ENCODE measurements at regions not wholly inside any gene's neighbourhood (a gene's known extent, or its start where the extent isn't known, plus 50 kb on each side); places are given as distances from the start of the nearest gene placed in this dataset.

- no peaks in the 10 kb centered on the region for H3K27me3 ChIP-seq (ENCODE audit: low read length)
- no peaks in the 10 kb centered on the region for H4K20me1 ChIP-seq (ENCODE audit: low read length)
- peak overlapping the region; percentile 71 for H3K27ac ChIP-seq (ENCODE audit: low read length)
- peak overlapping the region; percentile 52 for H3K4me2 ChIP-seq (ENCODE audit: low read length)
- DNase-seq (peak; percentile 64), ATAC-seq (peak; percentile 59)
- H3K36me3 ChIP-seq (ENCODE audit: low read depth, low read length), result no peaks in the 10 kb centered on the region
- intact Hi-C loops (cut with micrococcal nuclease), result loop anchor here (1.0 to 10.0 kb wide), 3 partner anchors 132 to 200 kb away; no protein-coding TSS in a partner anchor
- POLR2A ChIA-PET (ENCODE audit: unreplicated experiment), result no interaction called here
- H3K9me3 ChIP-seq (ENCODE audit: low read length), result no peaks in the 10 kb centered on the region
- no peak overlapping the region for H3K9ac ChIP-seq (ENCODE audit: low read length)
- H3K4me1 ChIP-seq (ENCODE audit: insufficient read depth, low read length), result peaks cover 52% of the 10 kb centered on the region
- CTCF ChIA-PET, result no interaction called here
- H3K9me2 ChIP-seq (replicated peaks; ENCODE audit: low read length), result no peaks in the 10 kb centered on the region
- no peak overlapping the region for H3K4me3 ChIP-seq (ENCODE audit: low read length)
- no peaks in the 10 kb centered on the region for H3K79me2 ChIP-seq (ENCODE audit: low read length)
- no peak overlapping the region for H2AFZ ChIP-seq (ENCODE audit: low read length)
- BruUV-seq (replicated peaks), result no TSS peak
- no peak for TF ChIP-seq EZH2phosphoT487 (IDR thresholded peaks at IDR 0.05; ENCODE audit: borderline replicate concordance, low read length)
- TF ChIP-seq EZH2 (IDR thresholded peaks at IDR 0.05; ENCODE audit: low read length, unreplicated experiment), result no peak
- no peak for TF ChIP-seq CTCF (conservative IDR thresholded peaks at IDR 0.05; ENCODE audit: low read depth, low read length)
- peaks cover 4% of the 10 kb centered on the region for H3F3A ChIP-seq (ENCODE audit: low read length, unreplicated experiment)
These were observed 450.6 kb upstream of the SORCS1 start for GRCh38 chr10:107614939-107615685.

- Histone ChIP-seq H3K9me2 (replicated peaks; ENCODE audit: low read length) (no peaks in the 10 kb centered on the region), H3K9ac (ENCODE audit: low read length) (no peak overlapping the region), H3K4me3 (ENCODE audit: low read length) (no peak overlapping the region), H4K20me1 (ENCODE audit: low read length) (no peaks in the 10 kb centered on the region), H3K27ac (ENCODE audit: low read length) (peak overlapping the region; percentile 71), H3K4me2 (ENCODE audit: low read length) (peak overlapping the region; percentile 62), H2AFZ (ENCODE audit: low read length) (no peak overlapping the region), H3K27me3 (ENCODE audit: low read length) (no peaks in the 10 kb centered on the region), H3F3A (ENCODE audit: low read length, unreplicated experiment) (peaks cover 4% of the 10 kb centered on the region), H3K9me3 (ENCODE audit: low read length) (no peaks in the 10 kb centered on the region), H3K79me2 (ENCODE audit: low read length) (no peaks in the 10 kb centered on the region), H3K36me3 (ENCODE audit: low read depth, low read length) (no peaks in the 10 kb centered on the region), H3K4me1 (ENCODE audit: insufficient read depth, low read length) (peaks cover 38% of the 10 kb centered on the region)
- ChIA-PET CTCF (no interaction called here), POLR2A (ENCODE audit: unreplicated experiment) (no interaction called here)
- peak; percentile 87 for DNase-seq
- TF ChIP-seq CTCF (conservative IDR thresholded peaks at IDR 0.05; ENCODE audit: low read depth, low read length) (no peak), EZH2phosphoT487 (IDR thresholded peaks at IDR 0.05; ENCODE audit: borderline replicate concordance, low read length) (no peak), EZH2 (IDR thresholded peaks at IDR 0.05; ENCODE audit: low read length, unreplicated experiment) (no peak)
- no TSS peak for BruUV-seq (replicated peaks)
- intact Hi-C loops (cut with micrococcal nuclease), result loop anchor here (5.0 to 10.0 kb wide), 2 partner anchors 136 to 186 kb away; no protein-coding TSS in a partner anchor
- peak; percentile 87 for ATAC-seq
These were observed 446.6 kb upstream of the SORCS1 start for GRCh38 chr10:107611115-107611514.

GRCh38 chr10:107589081-107589480 is 424.6 kb upstream of the SORCS1 start:
- H3K27ac ChIP-seq (ENCODE audit: low read length), result no peak overlapping the region
- no peaks in the 10 kb centered on the region for H3K9me3 ChIP-seq (ENCODE audit: low read length)
- ATAC-seq (peak; percentile 68), DNase-seq (peak; percentile 49)
- intact Hi-C loops (cut with micrococcal nuclease), result no loop called here
- no peak overlapping the region for H2AFZ ChIP-seq (ENCODE audit: low read length)
- ChIA-PET CTCF (no interaction called here), POLR2A (ENCODE audit: unreplicated experiment) (no interaction called here)
- no peaks in the 10 kb centered on the region for H3K4me1 ChIP-seq (ENCODE audit: insufficient read depth, low read length)
- no peak overlapping the region for H3K4me2 ChIP-seq (ENCODE audit: low read length)
- no peaks in the 10 kb centered on the region for H3K36me3 ChIP-seq (ENCODE audit: low read depth, low read length)
- no TSS peak for BruUV-seq (replicated peaks)
- H3F3A ChIP-seq (ENCODE audit: low read length, unreplicated experiment), result no peaks in the 10 kb centered on the region
- H3K79me2 ChIP-seq (ENCODE audit: low read length), result no peaks in the 10 kb centered on the region
- TF ChIP-seq CTCF (conservative IDR thresholded peaks at IDR 0.05; ENCODE audit: low read depth, low read length), result peak; percentile 15; the same call in 1 of the 2 replicates
- no peak for TF ChIP-seq EZH2phosphoT487 (IDR thresholded peaks at IDR 0.05; ENCODE audit: borderline replicate concordance, low read length)
- TF ChIP-seq EZH2 (IDR thresholded peaks at IDR 0.05; ENCODE audit: low read length, unreplicated experiment), result no peak
- H3K4me3 ChIP-seq (ENCODE audit: low read length), result no peak overlapping the region
- no peaks in the 10 kb centered on the region for H3K9me2 ChIP-seq (replicated peaks; ENCODE audit: low read length)
- no peak overlapping the region for H3K9ac ChIP-seq (ENCODE audit: low read length)
- no peaks in the 10 kb centered on the region for H3K27me3 ChIP-seq (ENCODE audit: low read length)
- no peaks in the 10 kb centered on the region for H4K20me1 ChIP-seq (ENCODE audit: low read length)
